GM21619 (cell line): ENCODE measurements at regions not wholly inside any gene's neighbourhood (a gene's known extent, or its start where the extent isn't known, plus 50 kb on each side); places are given as distances from the start of the nearest gene placed in this dataset.

Source experiments
- ATAC-seq: cut with Tn5 transposase; IDR thresholded peaks from one replicate; pipeline ENCODE4 v1.9.1; 2021; ENCODE audit not compliant: unreplicated experiment

DNA sequence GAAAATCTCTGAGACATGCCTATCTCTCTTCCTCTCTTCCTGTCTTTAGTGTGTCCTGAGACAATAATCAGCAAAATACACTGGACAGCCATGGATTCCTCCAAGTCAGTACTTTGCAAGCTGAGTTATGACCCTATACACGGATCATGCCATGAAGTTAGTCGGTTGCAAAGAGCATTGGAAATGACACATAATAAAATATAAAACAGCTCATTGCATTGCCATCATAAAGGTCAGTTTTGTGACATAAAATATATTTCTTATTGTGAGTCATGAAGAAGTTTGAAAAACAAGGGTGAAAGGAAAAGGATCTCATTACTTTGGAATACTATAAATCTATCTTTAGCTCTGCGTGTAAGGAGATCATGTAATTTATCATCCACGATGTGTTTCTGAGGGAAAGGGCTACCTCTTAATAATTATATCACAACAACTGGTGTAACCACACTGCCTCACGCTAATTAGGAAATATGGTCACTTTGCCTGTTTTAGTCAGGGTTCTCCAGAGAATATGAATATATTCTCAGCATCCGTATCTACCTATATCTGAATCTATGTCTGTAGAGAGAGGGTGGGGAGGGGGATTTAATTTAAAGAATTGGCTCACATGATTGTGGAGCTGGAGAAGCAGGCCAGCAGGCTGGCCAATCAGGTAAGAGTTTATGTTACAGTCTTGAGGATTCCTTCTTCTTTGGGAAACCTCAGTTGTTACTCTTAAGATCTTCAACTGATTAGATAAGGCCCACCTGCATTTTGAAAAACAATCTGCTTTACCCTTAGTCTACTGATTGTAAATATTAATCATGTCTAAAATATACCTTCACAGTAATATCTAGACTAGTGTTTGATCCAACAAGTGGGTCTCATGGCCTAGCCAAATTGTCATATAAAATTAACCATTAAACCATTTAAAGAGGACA is 198.8 kb downstream of the FAT3 start:
- ATAC-seq, result no peak

DNA sequence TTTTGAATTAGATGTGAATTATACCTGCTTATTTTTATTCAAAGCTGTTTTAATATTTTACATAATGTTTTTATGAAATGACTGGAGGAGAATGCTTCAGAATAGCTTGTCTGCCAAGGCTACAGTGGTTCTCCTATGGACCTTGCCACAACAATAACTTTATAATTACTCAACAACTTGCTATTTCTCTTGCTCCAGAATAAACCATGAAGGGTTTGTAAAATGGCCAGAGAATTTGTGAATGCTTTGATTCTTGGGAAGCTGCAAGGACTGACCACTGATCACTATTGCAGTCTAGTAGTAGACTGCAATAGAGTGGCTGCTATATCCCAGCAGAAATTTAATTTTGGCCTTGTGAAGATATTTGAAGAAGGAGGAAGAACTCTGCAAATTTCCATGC is 199.7 kb downstream of the FAT3 start:
- no peak for ATAC-seq

GRCh38 chr11:92425127-92425526 is 200.5 kb downstream of the FAT3 start:
- ATAC-seq, result no peak

DNA sequence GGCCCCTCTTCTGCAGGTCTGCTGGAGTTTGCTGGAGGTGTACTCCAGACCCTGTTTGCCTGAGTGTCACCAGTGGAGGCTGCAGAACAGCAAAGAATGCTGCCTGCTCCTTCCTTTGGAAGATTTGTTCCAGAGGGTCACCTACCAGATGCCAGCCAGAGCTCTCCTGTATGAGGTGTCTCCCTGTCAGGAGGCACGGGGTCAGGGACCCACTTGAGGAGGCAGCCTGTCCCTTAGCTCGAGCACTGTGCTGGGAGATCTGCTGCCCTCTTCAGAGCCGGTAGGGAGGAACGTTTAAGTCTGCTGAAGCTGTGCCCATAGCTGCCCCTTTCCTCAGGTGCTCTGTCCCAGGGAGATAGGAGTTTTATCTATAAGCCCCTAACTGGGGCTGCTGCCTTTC is 207.9 kb downstream of the FAT3 start:
- ATAC-seq, result no peak

- no peak for ATAC-seq
Observed at GRCh38 chr11:92436034-92436920, 211.7 kb downstream of the FAT3 start.

DNA sequence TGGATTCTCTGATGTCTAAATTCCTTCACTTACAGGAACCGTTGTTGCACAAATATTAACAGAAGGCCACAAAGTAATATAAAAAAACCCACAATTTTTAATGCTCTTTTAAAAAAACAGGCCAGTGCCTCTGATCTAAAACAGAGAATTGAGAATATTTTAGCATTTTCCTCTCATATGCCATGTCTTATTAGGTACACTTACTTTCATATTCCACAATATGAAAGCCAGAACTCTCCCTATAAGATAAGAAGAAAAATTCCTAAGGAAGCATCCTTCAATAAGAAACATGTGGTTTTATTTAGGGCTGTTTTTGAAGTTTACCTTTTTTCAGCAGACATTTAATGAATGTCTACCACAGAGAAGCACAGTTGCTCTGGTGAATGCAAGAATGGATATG is 214.5 kb downstream of the FAT3 start:
- ATAC-seq, result no peak

DNA sequence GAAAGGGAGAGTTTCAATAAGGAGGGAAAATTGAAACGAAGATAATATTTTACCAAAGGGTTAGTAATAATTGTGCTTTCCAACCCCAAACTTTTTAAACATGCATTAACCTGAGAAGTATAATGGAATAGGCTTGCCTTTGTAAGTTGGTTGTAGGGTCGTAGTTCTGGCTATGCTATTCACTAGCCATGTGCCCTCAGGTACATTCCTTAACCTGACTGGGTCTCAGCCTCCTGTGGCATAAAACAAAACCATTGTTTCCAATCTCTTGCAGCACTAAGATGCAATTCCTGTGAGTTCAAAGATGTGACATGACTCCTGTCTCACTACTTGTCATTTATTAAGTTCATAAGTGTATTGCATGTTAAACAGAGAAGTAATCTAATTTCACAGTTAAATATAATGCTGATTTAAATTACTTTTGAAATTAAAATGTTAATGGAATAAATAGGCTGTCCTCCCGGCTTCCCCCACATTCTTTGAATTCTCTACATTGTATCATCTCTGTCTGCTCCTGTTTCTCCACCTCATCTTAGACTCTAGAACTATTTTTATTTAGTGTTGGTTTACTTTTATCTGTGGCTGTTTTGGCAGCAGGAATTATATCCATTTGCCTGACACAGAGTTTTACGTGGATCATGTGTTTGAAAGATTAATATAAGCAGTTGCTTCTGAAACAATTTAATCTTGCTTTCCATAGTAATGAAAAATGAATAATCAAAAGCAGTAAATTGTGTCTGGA is 216.3 kb downstream of the FAT3 start:
- no peak for ATAC-seq

GRCh38 chr11:92441443-92441726 is 216.8 kb downstream of the FAT3 start:
- ATAC-seq, result no peak

DNA sequence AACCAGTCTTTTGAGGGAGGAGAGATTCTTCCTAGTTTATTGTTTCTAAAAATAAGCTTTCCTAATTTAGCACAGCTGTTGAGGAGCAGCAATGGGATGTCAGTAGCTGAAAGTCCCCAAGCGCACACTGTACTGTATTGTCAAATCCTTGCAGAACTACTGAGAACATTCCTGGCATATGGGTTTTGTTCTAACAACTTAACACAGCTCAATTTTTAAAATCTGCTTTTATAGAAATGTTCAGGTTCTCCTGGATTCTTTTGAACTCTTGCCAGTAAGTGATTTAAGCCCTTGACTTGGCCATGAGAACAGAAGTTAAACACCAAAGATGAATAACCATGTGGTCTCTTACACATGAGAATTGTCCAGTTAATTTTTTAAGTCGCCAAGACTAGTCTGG is 218.6 kb downstream of the FAT3 start:
- ATAC-seq, result no peak

GRCh38 chr11:92447586-92447985 is 223.0 kb downstream of the FAT3 start:
- ATAC-seq, result no peak

DNA sequence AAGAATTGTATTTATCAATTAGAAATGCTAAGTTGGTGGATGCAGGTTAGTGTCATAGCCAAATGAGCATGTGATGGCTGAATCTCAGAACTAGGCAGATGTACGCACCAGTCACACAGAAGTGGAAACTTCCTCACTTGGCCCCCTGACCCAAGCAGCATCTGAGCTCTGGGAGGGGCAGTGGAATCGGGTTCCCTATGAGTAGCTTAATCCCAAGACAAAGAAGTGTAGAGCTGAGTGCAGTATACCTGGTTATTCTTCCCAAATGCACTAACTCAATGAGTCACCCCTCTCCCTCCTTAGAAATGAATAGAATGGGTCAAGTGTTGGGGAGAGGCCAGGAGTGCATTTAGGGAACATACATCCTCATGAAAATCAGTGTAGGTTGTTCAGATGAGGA is 224.6 kb downstream of the FAT3 start:
- no peak for ATAC-seq

GRCh38 chr11:92449780-92450179 is 225.2 kb downstream of the FAT3 start:
- no peak for ATAC-seq

DNA sequence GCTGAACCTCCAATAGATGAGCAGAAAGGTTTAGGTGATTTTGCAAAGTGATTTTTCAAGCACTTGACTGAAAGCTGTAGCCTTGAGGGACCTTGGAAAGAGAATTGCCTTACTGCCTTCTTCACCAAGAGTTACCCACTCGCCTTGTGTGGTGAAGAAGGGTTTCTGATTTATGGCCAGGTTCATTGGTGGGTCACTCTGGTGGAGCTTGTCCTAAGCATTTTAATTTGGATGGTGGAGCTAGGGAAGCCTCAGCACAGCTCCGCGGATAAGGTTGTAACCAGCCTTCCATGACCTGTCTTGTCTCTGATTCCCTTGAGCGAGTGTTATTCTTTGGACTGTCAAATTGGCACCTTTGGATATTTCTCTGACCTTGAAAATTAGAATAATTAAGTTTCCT is 226.4 kb downstream of the FAT3 start:
- ATAC-seq, result no peak

GRCh38 chr11:92453055-92453454 is 228.4 kb downstream of the FAT3 start:
- no peak for ATAC-seq

DNA sequence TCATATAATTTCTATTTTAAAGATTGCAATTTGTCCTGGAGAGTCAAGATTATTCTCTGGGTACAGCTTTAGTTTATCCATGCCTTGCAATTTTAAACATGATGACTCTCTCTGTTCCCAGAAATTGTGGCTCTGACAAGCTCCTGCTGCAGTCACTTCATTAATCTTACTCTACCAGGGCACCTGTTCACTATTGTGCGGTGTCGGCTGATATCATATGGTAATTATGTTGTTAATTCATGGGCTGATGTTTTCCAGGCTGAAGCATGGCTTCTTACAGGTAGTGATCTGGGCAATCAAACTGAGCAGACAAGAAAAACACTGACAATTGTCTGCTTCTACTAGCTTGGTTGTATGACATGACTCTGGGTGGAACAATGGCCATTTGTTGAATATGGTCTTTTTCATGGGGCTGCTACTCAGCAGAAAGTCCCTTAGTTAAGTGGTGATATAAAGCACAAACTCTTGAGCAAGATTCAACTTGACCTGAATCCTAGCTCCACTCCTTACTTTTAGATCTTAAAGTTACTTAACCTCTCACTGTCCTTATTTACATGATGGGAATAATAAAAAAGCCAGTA is 230.7 kb downstream of the FAT3 start:
- ATAC-seq, result no peak

- no peak for ATAC-seq
Observed at GRCh38 chr11:92457250-92457649, 232.6 kb downstream of the FAT3 start.

DNA sequence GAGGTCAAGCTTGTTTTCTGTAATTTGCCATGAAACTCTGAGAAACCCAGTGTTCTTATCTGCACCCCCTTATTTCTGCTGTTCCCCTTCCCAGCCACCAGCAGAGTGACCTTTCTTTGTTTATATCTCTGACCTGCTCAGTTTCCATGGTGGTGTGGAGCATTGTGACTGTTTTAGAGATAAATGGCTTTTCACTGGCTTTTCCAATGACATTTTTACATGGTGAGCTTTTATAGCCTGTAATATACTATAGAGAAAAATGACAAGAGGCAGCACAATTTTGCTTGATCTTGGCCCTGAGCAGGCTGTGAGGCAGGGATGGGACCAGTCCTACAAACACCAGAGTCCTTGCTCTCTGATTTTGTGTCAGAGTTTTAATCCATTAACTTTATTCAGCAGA is 233.9 kb downstream of the FAT3 start:
- no peak for ATAC-seq

DNA sequence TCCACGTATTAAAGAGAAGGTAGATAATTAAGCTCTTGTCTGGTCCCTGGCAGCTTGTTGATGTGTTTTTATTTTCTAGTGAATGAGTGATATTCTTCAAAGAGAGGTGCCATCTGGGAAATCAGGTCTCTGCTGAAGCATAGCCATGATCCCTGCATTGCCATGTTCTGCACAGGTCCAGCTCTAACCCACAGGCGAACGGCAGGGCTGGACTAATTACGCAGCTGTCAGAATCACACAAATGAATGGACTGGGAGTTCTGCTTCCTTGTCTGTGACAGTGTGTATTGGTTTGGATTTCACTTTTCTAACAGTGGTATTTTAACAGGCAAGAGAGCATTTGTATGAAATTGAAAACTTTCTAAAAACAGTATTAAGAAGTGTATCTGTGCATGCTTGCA is 235.6 kb downstream of the FAT3 start:
- ATAC-seq, result no peak

- ATAC-seq, result no peak
Observed at GRCh38 chr11:92461447-92461846, 236.8 kb downstream of the FAT3 start.

DNA sequence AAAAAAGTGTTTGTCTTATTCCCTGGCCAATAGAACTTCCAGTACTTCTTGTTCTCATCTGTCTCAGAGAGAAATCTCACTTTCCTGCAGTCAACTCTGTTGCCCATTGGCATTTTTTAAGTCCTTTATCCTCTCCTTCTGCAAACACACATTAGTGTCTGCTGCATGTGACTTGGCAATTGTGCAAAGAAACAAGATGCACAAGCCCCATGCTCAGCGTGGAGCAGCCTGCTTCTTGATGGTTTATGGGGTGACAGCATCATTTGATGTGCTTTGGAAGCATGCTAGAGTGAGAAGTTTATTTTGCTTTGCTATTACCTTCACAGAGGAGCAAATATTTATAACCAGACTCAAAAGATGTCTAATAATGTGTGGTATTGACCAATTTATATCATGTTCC is 238.2 kb downstream of the FAT3 start:
- no peak for ATAC-seq

DNA sequence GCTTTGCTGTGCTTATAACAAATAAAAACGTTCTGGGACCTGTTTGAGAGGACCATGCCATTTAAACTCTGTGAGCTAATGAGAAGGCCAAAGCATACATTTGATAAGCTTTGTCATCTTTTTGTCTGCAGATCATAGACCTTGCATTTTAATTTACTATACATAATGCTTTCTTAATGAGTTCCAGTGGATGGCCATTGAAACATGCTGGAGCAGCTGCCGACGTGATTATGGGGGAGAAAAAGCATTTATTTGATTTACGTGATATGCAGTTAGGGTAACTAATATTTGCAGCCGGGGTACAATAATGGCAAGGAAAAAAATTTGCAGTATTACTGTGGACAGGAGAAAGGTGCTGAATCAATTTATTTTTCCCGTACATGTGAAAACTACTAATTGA is 240.2 kb downstream of the FAT3 start:
- ATAC-seq, result no peak
